ENCODE measurements at regions not wholly inside any gene's neighbourhood (a gene's known extent, or its start where the extent isn't known, plus 50 kb on each side); places are given as distances from the start of the nearest gene placed in this dataset.
"Not testable (repeated sequence)": the region's sequence is repeated elsewhere in the genome, so short reads cannot be mapped to it uniquely, and the experiment has no call there.

GRCh38 chr14:106618471-106618951, 1092.1 kb downstream of the TMEM121 start:
- peak; percentile 50 for DNase-seq (ENCODE audit: low read depth)

GRCh38 chr14:106619606-106620005, 1093.2 kb downstream of the TMEM121 start:
- DNase-seq (ENCODE audit: low read depth): no peak

GRCh38 chr14:106620368-106620767, 1094.0 kb downstream of the TMEM121 start:
- no peak for DNase-seq (ENCODE audit: low read depth)

- DNase-seq (ENCODE audit: low read depth): no peak
Measured at GRCh38 chr14:106622200-106622745, 1095.9 kb downstream of the TMEM121 start.

DNA sequence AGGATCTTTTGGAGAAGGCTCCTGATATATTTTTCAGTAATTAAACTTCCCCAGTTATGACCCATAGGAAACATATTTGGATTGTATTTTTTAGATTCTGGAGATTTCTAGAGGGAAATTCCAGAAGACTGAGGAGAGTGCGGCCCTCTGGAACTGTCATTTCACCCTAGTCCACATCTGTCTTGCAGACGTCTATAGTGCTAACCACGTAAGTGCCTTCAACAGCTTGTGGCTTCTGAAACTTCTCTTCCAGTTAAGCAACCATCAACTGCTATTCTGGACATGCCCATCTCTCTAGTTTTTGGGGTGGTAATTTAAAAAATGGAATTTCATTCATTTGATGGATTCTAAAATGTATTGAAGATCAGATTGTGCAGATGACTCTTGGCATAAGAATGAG, 1098.8 kb downstream of the TMEM121 start:
- no peak for DNase-seq (ENCODE audit: low read depth)

GRCh38 chr14:106626469-106626868, 1100.1 kb downstream of the TMEM121 start:
- DNase-seq (ENCODE audit: low read depth): not testable (repeated sequence)

GRCh38 chr14:106626942-106627588, 1100.7 kb downstream of the TMEM121 start:
- DNase-seq (ENCODE audit: low read depth): peak; percentile 9

DNA sequence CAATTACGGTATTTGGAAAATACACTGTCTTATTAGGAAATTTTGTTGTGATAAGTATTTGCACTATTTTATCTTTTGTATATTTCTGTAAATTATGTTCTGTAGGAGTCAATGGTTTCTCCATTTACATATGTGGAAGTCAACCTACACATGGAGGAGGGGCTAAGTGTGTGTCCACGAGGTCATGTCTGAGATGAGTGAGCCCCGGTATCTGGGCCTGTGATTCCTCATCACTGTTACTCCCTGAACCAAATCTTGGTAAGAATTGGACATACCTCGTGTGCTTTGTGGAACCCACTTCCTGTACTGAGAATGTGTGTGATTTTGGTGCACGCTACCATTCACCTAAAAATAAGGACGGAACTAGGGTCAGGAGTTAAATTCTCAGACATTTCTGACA, 1105.5 kb downstream of the TMEM121 start:
- no peak for DNase-seq (ENCODE audit: low read depth)

DNA sequence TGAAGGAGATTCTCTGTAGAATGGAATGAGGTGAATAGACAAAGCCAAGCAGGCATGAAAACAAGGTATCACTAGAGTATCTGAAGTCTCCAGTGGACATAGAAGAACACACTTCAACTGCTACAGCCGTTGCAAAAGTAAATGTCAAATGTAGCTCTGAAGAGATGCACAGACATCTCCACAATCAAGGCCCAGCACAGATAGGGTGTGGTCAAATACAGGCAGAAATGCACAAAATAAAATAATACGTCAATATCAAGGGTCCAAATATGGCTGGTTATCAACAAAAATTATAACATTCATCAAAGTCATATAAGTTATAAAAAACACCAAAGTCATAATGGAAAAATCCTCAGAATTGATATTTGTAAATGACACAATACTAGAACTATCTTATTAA, 1107.3 kb downstream of the TMEM121 start:
- DNase-seq (ENCODE audit: low read depth): no peak

DNA sequence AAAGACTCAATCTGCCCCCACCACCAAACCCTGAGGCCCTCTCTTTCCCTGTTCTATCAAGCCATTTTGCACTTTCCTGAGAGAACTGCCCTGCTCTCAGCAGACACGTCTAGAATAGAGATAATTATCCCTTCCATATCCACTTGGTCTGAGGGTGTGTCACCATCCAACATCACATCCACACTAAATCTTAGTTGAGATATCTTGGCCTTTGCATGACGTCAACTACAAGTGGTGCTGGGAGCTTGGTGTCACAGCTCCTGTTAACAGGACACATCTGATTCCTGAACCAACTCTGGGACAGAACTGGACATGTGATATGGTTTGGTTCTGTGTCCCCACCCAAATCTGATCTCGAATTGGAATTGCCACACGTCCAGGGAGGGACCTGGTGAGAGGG, 1109.2 kb downstream of the TMEM121 start:
- DNase-seq (ENCODE audit: low read depth): no peak

DNA sequence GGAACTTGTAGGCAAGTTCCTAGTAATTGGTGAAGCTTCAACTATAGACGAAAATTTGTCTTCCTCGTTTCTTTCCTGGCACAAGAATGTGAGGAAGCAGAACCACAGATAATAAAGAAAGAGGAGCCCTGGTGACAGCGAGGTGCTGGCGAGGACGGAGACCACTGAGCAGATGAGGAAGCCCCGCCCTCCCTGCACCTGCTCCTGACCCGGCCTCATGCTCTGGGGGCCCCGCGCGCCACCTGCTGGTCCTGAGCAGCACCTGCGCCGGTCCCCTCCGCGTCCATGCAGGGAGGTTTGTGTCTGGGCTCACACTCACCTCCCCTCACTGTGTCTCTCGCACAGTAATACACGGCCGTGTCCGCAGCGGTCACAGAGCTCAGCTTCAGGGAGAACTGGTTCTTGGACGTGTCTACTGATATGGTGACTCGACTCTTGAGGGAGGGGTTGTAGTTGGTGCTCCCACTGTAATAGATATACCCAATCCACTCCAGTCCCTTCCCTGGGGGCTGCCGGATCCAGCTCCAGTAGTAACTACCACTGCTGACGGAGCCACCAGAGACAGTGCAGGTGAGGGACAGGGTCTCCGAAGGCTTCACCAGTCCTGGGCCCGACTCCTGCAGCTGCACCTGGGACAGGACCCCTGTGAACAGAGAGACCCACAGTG, 1112.5 kb downstream of the TMEM121 start:
- DNase-seq (ENCODE audit: low read depth): peak; percentile 26

- DNase-seq (ENCODE audit: low read depth): no peak
Measured at GRCh38 chr14:106642090-106642489, 1115.7 kb downstream of the TMEM121 start.

DNA sequence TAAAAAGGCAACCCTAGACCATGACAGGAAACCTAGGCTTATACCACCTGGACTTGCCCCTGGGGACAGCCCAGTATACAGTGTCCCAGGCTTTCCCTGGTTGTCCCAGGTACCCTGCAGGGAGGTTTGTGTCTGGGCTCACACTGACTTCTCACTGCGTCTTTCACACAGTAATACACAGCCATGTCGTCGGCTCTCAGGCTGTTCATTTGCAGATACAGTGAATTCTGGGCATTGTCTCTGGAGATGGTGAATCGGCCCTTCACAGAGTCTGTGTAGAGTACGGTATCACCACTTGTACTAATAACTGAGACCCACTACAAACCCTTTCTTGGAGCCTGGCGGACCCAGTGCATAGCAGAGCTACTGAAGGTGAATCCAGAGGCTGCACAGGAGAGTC, 1116.6 kb downstream of the TMEM121 start:
- DNase-seq (ENCODE audit: low read depth): not testable (repeated sequence)

DNA sequence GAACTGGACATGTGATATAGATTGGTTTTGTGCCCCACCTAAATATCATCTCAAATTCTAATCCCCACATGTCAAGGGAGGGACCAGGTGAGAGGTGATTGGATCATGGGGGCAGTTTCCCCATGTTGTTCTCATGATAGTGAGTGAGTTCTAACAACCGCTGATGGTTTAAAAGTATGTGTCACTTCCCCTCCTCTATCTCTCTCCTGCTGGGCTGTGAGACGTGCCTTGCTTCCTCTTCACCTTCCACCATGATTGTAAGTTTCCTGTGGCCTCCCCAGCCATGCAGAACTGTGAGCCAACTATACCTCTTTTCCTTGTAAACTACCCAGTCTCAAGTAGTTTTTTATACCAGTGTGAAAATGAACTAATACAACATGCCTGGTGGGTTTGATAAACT, 1122.5 kb downstream of the TMEM121 start:
- DNase-seq (ENCODE audit: low read depth): not testable (repeated sequence)

GRCh38 chr14:106651016-106651415, 1124.6 kb downstream of the TMEM121 start:
- DNase-seq (ENCODE audit: low read depth): no peak

DNA sequence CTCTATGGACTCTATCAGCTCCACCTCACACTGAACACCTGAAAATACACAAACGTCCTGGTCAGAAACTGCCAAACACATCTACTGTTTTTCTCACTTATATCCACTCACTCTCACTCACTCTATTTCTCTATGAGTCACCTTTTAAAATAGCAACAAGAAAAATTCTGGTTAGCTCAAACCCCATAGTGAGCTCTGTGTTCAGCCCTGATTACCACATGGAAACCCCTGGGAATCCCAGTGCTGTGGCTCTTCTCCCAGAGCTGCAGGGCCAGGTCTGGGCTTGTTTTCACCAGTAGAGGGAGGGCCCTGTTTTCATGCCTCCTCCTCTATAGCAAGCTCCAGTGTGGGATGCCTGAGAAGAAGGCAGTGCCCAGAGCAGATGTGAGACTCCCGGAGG, 1126.1 kb downstream of the TMEM121 start:
- no peak for DNase-seq (ENCODE audit: low read depth)

DNA sequence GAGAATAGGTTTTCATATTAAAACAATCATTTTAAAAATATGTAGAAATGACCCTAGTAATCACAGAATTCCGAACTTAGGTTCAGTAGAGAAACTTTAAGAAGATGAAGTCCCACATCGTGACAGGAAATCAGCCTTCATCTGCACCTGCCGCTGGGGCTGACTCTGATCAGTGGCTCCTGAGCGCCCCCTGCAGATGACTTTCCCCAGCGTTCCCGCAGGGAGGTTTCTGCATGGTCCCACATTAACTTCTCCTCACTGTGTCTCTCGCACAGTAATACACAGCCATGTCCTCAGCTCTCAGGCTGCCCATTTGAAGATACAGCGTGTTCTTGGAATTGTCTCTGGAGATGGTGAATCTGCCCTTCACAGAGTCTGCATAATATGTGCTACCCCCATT, 1131.1 kb downstream of the TMEM121 start:
- DNase-seq (ENCODE audit: low read depth): no peak

DNA sequence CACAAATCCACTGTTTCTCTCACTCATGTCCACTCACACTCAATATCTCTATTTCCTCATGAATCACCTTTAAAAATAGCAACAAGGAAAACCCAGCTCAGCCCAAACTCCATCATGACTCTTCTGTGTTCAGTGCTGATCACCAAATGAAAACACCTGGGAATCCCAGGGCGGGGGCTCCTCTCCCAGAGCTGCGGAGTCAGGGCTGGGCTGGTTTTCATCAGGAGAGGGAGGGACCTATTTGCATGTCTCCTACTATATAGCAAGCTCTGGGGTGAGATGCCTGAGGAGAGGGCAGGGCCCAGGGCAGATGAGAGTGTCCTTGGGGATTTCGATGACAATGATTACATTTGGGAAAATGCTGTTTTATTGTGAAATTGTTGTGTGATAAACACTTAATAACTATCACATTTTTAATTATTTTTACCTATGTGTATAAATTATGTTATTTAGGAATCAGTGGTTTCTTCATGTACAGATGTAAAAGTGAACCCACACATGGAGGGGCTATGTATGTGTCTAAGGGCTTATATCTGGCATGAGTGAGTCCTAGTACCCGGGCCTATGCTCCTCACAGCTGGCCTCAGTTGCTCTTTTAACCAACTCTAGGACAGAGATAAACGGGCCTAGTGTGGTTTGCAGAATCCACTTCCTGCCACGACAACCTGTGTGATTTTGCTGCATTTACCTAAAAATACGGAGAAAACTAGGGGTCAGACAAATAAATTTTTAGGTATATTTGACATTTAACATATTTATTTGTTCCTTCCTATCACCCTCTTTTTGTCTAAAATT, 1131.9 kb downstream of the TMEM121 start:
- DNase-seq (ENCODE audit: low read depth): not testable (repeated sequence)

DNA sequence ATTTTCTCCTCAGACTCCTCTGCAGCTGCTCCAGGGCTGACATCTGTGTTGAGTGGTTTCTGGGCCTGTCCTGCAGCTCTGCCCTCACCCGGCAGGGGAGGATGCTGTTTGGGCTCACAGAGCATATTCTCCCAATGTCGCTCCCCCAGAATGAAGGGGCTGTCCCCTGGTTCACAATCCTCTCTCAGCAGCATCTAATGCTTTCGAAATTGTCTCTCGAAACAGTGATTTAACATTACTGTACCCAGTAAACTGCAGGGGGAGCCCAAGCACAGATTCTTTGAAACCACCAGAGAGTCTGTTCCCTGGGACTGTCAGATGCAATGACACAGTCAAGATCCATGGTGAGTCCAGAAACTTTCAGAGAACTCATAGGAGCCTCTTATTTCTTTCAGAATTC, 1135.2 kb downstream of the TMEM121 start:
- DNase-seq (ENCODE audit: low read depth): not testable (repeated sequence)

DNA sequence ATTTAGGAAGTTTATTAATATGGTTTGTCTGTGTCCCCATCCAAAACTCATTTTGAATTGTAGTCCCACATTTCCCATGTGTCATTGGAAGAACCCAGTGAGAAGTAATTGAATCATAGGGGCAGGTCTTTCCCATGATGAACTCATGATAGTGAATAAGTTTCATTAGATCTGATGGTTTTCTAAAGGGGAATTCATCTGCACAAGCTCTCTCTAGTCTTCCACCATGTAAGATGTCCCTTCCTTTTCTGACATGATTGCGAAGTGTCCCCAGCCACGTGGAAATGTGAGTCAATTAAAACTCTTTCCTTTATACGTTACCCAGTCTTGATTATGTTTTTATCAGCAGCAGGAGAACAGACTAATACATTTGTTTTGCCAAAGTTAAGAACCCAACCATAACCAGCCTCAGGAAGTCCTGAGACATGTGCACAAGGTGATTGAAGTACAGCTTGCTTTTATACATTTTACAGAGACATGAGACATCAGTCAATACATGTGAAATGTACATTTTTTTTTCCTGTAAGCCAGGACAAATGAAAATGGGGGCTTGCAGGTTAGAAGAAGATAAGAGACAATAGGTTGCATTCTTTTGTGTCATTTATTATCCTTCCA, 1136.7 kb downstream of the TMEM121 start:
- no peak for DNase-seq (ENCODE audit: low read depth)

DNA sequence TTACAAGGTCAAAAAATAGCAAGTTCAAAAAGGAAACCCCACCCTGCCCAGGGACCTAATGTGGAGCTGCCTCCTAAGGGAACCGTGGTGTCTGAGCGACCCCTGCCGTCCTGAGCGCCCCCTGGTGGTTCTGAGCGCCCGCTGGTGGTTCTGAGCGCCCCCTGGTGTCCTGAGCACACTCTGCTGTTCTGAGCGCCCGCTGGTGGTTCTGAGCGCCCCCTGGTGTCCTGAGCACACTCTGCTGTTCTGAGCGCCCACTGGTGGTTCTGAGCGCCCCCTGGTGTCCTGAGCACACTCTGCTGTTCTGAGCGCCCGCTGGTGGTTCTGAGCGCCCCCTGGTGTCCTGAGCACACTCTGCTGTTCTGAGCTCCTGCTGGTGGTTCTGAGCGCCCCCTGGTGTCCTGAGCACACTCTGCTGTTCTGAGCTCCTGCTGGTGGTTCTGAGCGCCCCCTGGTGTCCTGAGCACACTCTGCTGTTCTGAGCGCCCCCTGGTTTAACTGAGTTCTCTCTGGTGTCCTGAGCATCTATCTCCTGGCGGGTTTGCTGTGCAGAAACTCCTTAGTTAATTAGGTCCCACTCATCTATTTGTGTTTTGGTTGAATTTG, 1137.5 kb downstream of the TMEM121 start:
- peak; percentile 9 for DNase-seq (ENCODE audit: low read depth)

GRCh38 chr14:106665814-106666213, 1139.4 kb downstream of the TMEM121 start:
- DNase-seq (ENCODE audit: low read depth): no peak
